NB4 (cell line): ENCODE measurements at regions not wholly inside any gene's neighbourhood (a gene's known extent, or its start where the extent isn't known, plus 50 kb on each side); places are given as distances from the start of the nearest gene placed in this dataset.

Source experiments
- DNase-seq: peaks from one replicate; pipeline ENCODE4 v3.0.0; 2010; ENCODE audit warnings: low read depth
- H3K4me3 ChIP-seq: one replicate; pipeline ENCODE4 v1.5.1; 2011; ENCODE audit warnings: mild to moderate bottlenecking, low read depth, low read length, moderate library complexity
- CTCF ChIP-seq: IDR thresholded peaks from one replicate; pipeline ENCODE4 v1.5.1; 2012; ENCODE audit warnings: low read depth, low read length
- MAX ChIP-seq: IDR thresholded peaks from 2 replicates; pipeline ENCODE4 v1.6.1; 2011; ENCODE audit warnings: low read depth, low read length
- MYC ChIP-seq: IDR thresholded peaks from 2 replicates; pipeline ENCODE4 v1.6.1; 2011; ENCODE audit warnings: low read depth, low read length
- POLR2A ChIP-seq: IDR thresholded peaks from 2 replicates; pipeline ENCODE4 v1.6.1; 2011; ENCODE audit warnings: mild to moderate bottlenecking; ENCODE audit not compliant: insufficient read length; ENCODE audit errors: extremely low read depth

GRCh38 chr16:65295527-65295926 lies 173.7 kb upstream of the CDH11 start:
- H3K4me3 ChIP-seq = no peak overlapping the region
- DNase-seq = no peak
- TF ChIP-seq MAX (no peak), POLR2A (no peak), CTCF (no peak), MYC (no peak)

- TF ChIP-seq CTCF (no peak), POLR2A (no peak), MAX (no peak), MYC (no peak)
- no peak overlapping the region for H3K4me3 ChIP-seq
- DNase-seq = no peak
Observed at GRCh38 chr16:65294708-65295107, 172.8 kb upstream of the CDH11 start.

- DNase-seq = no peak
- TF ChIP-seq MYC = no peak
- no peak for TF ChIP-seq MAX
- no peak for TF ChIP-seq CTCF
- TF ChIP-seq POLR2A = no peak
- H3K4me3 ChIP-seq = no peak overlapping the region
Observed at GRCh38 chr16:65294165-65294564, 172.3 kb upstream of the CDH11 start.

- DNase-seq = no peak
- no peak for TF ChIP-seq MAX
- no peak for TF ChIP-seq MYC
- no peak overlapping the region for H3K4me3 ChIP-seq
Observed at GRCh38 chr16:65289022-65289421, 167.2 kb upstream of the CDH11 start.

GRCh38 chr16:65287307-65287706 lies 165.4 kb upstream of the CDH11 start:
- DNase-seq = no peak
- TF ChIP-seq POLR2A (no peak), MYC (no peak), MAX (no peak), CTCF (no peak)
- H3K4me3 ChIP-seq = no peak overlapping the region

- no peak overlapping the region for H3K4me3 ChIP-seq
- DNase-seq = no peak
- TF ChIP-seq MAX (no peak), MYC (no peak), CTCF (no peak), POLR2A (no peak)
Observed at GRCh38 chr16:65285128-65286048, 163.5 kb upstream of the CDH11 start.
